Stimulated activated CD8-positive, alpha-beta memory T cell treated with anti-CD3 and anti-CD28 coated beads, Interleukin-4, amount 100 ng/mL, for 48 hours (primary cell): ENCODE measurements at regions not wholly inside any gene's neighbourhood (a gene's known extent, or its start where the extent isn't known, plus 50 kb on each side); places are given as distances from the start of the nearest gene placed in this dataset.
"Not testable (repeated sequence)": the region's sequence is repeated elsewhere in the genome, so short reads cannot be mapped to it uniquely, and the experiment has no call there.

Source experiments
- DNase-seq: peaks from one replicate; pipeline ENCODE4 v3.0.0-alpha.2; 2020

DNA sequence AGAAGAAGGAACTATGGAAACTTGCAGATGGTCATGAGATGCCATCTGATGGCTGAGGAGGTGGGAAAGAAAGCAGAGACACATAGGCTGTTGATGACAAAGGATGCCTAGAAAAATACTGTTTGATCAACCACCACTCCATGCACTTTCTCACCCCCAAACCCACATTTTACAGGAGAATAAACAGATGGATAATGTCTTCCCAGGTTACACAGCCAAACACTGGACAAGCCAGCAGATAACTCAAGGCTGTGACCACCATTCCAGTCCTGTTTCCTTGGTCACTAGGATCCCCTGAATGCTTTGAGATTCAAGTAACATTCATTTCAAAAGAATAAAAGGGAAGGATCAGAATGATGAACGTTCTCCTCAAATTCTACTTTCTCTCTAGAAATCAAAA lies 733.0 kb upstream of the SOX11 start:
- no peak for DNase-seq

DNA sequence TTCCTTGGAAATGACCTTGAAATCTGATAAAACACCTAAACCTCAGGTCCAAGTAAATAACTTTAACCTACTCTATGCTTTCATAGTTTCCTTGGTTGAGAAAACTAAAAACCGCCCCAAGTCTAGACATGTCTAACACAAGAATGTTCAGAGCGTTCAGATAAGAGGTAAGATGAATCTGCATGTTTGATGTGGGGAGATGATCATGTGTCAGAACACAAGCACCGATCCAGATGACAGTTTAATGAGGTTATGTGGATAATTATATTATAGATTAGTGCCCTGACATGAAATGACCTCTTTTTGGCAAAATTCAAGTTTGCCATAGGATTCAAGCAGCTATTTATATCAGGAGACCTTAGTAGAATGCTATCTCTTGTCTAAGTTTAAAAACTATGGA lies 729.8 kb upstream of the SOX11 start:
- DNase-seq: no peak

- DNase-seq: no peak
Measured at GRCh38 chr2:4963106-4963505, 729.1 kb upstream of the SOX11 start.

DNA sequence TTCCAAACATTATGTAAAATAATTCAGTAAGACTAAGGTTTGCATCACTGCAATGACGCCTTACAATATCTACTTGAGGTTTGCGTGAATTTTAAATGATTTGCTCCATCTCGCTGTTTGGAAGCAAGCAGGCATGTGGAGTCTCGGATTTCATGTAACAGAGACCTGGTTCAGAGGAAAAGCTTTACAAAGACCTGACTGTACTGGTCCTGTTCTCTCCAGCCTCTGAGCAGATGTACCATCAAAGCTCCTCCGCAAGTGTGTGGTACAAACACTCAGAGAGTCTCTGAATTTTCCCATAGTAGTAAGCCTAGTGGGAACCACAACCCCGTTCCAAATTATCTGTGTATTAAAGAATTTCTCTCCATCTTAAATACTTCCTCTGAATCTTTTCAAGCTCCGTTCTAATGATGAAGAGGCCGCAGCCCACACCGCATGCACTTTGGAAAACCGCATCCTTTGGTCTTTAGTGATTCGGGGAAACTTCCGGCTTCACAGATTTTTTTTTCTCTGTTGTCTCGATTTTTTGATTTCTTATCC lies 728.1 kb upstream of the SOX11 start:
- no peak for DNase-seq

DNA sequence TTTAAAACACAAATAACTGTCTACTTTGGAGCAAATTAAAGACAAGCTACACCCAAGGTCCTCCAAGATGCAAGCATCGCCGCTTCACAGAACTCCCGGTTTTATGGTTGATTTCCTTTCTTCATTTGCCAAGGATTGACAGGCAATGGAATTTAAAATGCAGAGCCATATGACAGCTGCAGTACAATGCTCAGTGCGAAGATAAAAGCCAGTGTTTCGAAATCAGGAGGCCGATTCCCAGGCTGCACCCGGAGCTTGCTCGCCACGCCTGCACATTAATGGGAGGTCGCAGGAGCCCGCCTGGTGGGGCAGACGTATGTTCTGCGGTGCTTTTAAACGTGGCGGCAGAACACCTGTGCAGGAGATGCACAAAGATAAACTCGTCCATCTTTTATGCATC lies 727.6 kb upstream of the SOX11 start:
- no peak for DNase-seq

DNA sequence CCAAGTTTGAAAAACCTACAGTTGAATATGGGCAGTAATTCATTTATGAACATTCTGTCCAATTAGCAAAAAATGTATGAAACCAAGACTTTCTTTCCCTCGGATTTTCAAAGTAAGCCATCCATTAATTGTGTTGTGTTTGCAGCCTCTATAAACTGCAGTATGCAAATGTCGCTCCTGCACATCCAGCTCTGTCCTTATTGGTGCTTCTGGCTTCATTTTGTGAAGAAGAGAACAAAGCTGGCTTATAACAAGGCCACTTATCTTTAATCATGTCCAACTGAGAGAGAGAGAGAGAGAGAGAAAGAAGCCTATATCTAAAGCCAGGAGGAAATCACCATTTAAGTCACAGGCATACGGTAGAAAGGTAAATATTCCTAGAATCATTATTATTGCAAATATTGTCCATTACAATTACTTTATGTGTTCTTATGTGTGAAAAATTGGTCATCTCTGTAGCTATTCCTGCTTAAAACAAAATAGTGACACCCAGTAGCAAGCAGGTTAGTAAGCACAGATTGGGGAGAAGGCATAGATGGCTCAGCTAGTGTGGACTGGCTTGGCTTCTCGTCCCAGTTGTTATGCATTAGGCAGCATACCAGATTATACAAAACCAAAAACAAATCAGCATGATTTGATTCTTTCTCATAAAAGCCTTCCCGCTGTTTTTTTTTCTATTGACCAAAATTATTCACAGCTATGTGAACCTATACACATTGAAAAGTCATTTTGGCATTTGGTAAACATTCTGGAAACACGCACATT lies 726.4 kb upstream of the SOX11 start:
- no peak for DNase-seq

DNA sequence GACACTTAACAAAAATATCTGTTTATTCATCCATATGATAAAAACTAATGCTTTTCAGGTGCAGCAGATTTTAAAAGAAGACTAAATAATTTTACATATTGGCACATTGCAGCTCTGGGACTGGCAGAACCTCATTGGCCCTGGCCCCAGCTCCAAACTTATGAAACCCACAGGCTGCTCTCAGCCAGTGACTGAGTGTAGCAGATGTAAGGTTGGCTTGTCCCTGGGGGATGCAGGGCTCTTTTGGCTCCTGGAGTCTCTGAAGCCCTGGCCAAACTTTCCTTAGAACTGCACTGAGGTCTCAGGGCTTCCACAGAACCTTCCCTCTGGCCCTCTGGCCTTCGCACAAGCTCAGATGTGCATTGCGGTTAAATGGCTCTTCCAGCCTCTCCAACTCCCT lies 725.0 kb upstream of the SOX11 start:
- no peak for DNase-seq

DNA sequence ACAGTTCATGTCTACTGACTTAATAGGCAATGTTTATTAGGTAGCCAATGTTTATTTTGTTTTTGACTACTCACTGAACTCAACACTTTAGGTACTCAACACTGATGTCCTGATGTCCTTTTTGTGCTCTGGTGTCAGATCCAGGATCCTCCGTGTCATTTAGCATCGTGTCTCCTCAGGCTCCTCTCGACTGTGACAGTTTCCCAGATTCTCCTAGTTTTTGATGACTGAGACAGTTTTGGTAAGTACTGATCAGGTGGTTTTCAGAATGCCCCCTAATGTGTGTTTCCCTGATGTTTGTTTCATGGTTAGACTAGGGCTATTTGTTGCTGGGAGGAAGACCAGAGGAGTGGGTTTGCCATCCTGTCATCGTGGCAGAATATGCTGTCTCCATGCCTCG lies 719.7 kb upstream of the SOX11 start:
- DNase-seq: no peak

DNA sequence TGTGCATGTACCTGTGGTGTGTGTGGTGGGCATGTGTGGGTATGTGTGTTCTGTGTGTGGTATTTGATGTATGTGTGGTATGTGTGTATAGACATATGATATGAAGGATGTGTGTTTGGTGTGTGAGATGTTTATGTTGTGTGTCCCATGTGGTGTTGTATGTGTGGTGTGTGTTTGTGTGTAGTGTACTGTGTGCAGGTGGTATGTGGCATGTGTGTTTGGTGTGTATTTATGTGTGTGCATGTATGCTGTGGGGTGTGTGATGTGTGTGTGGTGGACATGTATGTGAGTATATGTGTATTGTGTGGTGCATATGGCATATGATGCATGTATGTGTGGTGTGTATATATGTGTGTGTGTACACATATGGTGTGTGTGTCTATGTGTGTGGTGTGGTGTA lies 718.8 kb upstream of the SOX11 start:
- DNase-seq: no peak

DNA sequence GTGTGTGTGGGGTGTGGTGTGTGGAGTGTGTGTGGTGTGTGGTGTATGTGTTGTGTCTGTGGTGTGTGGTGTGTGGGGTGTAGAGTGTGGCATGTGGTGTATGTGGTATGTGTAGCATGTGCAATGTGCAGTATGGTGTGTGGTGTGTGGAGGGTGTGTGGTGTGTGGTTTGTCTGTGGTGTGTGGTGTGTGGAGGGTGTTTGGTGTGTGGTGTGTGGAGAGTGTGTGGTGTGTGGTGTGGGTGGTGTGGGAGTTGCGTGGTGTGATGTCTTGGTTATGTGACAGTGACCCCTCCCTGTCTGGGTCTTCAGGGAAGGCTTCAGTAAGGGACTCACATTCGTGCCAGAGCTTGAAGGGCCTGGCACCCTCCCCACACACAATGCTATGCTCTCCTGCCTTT lies 718.2 kb upstream of the SOX11 start:
- no peak for DNase-seq

DNA sequence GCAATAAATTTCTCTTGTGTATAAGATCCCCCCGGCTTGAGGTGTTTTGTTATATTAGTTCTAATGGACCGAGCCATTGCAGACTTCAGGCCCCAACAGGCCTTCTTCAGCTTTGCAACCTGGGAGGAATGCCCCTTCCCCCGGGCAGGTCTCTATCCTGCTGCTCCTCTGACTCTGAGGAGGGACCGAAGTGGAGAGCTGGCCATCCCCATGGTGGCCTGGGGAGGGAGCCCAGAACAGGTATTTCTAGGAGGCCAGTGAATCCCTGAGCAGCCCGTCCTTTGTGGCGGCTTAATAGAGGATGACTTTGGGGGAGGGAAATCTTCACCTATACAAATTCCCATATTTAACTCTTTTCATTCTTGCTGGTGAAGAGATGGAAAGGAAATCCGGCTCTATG lies 715.8 kb upstream of the SOX11 start:
- no peak for DNase-seq

DNA sequence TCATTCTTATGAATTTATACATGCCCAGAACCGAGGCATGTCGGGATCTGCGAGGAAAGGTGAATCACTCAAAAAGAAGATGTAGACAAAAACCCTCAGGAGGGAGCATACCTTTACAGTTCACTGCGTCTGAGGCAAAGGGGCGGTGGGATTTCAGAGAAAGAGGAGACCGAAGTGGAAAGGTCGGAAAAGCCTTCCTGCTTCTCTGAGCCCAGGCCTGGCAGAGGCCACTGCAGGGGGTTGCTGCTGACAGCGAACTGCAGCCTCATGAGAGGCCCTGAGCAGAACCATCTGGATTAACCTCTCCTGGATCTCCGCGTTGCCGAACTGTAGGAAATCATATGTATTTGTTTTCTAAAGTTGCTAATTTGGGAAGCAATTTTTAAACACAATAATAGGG lies 713.1 kb upstream of the SOX11 start:
- DNase-seq: no peak

DNA sequence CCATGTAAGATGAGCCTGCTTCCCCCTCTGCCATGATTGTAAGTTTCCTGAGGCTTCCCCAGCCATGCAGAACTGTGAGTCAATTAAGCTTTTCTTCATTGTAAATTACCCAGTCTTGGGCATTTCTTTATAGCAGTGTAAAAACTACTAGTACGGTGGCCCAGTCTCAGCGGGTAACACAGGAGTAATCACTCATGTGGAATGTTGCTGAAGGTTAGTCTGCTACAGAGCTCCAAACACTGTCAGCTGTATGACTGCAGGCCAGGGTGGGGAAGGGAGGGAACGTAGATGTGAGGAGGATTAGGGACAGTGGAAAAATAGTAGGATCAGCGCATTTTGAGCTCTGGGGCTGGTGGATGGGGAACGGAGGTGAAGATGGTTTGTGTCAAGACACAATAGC lies 711.2 kb upstream of the SOX11 start:
- no peak for DNase-seq

DNA sequence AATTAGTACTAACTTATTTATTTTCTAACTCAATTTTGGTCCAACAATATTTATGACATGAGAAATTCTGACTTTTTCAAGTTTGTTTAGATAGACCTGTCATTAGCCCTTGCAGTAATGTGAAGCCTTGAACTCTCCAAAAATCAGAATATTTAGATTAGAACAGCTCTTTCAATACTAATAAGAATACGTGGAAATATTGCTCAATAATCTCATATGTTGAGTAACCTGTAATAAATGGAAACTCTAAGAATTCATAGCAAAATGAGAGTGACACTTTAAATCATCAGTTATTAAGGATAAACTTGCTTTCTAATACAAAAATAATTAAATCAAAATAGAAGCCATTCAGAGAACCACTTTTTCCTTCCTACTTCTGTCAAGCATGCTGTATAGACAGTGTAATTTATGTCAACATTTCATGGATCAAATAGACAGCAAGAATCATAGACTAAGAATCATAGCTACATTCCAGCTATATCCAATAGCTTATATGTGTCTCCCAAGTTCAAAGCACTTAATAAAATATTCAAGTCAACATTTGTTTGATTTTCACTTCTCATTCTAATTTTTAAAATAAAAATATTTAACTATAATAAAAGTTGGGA lies 710.3 kb upstream of the SOX11 start:
- no peak for DNase-seq

DNA sequence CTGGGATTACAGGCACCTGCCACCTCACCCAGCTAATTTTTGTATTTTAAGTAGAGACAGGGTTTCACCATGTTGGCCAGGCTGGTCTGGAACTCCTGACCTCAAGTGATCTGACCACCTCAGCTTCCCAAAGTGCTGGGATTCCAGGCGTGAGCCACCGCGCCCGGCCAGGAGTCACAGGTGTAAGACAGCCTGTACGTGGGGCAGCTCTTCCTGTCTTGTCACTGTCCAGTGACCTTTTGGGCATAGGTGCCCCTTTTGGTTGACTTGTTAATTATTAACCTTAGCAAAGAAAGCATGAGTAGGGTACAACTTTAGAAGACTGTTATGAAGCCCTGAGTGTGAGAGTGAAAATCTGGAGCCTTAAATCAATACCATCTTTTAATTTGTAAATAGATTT lies 703.7 kb upstream of the SOX11 start:
- not testable (repeated sequence) for DNase-seq

DNA sequence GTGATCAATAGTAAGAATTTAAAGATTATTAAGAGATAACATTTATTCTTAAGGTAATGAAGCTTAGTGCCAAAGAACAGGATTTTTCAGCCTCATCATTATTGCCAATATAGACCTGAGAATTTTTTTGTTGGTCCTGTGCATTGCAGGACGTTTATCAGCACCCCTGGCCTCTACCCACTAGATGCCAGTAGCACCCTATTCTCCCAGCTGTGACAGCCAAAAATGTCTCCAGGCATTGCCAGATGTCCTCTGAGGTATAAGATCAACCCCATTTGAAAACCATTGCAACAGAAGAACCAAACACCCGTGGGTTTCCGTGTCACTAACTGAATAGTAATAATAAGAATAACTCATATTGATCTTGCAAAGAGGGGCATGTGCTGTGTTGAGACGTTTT lies 700.0 kb upstream of the SOX11 start:
- no peak for DNase-seq

DNA sequence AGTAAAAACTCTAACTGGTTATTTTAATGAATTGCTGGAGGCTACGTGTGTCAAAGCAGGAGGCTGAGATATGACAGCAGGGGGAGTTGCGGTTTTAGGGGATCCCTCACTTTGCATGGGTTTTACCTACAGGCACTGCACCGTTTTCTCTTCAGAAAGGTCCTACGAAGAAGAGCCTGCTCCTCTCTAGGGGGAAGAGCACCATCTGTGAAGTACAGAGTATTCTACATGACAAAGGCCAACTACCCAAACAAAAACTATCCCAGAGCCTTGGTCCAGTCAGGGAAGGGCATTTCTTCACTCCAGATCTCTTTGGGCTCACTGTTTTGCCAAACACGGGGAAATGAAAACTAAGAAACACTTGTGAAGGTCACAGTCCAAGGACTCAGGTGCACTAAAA lies 696.7 kb upstream of the SOX11 start:
- no peak for DNase-seq

DNA sequence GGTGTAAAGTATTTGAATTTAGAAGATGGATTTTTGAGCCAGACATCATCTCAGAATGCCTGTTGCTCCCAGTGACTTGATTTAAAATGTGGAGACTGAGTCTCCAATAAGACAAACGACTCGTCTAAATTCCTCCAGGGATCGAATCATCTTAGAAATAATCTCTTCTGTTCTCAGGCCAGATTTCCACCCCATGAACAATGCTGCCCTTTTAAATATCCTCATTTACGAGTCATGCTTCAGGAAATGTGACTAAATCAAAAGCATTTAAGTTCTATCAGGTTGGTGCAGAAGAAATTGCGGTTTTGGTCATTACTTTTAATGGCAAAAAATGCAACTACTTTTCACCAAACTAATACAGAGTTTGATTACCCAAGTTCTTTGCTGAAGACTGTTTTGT lies 684.6 kb upstream of the SOX11 start:
- no peak for DNase-seq

- no peak for DNase-seq
Measured at GRCh38 chr2:5019324-5019723, 672.9 kb upstream of the SOX11 start.

GRCh38 chr2:5020116-5020875 lies 671.9 kb upstream of the SOX11 start:
- DNase-seq: no peak

- no peak for DNase-seq
Measured at GRCh38 chr2:5021136-5021535, 671.0 kb upstream of the SOX11 start.

- DNase-seq: no peak
Measured at GRCh38 chr2:5022061-5022460, 670.1 kb upstream of the SOX11 start.

- DNase-seq: not testable (repeated sequence)
Measured at GRCh38 chr2:5022708-5023635, 669.2 kb upstream of the SOX11 start.
